ENCODE measurements at regions not wholly inside any gene's neighbourhood (a gene's known extent, or its start where the extent isn't known, plus 50 kb on each side); places are given as distances from the start of the nearest gene placed in this dataset.

- DNase-seq (ENCODE audit: low read depth in 4 of 4, low spot score in 1 of 4), result no peak
Measured at GRCh38 chr2:59047373-59047995, 806.4 kb upstream of the FANCL start.

- no peak for DNase-seq (ENCODE audit: low read depth in 4 of 4, low spot score in 1 of 4)
Measured at GRCh38 chr2:59046401-59047372, 805.6 kb upstream of the FANCL start.

- DNase-seq (ENCODE audit: low read depth in 4 of 4, low spot score in 1 of 4), result no peak
Measured at GRCh38 chr2:59044736-59045135, 803.6 kb upstream of the FANCL start.

- no peak for DNase-seq (ENCODE audit: low read depth in 4 of 4, low spot score in 1 of 4)
Measured at GRCh38 chr2:59041139-59041538, 800.0 kb upstream of the FANCL start.

GRCh38 chr2:59034837-59035236 lies 793.7 kb upstream of the FANCL start:
- DNase-seq (ENCODE audit: low read depth in 4 of 4, low spot score in 1 of 4), result no peak

- no peak for DNase-seq (ENCODE audit: low read depth in 4 of 4, low spot score in 1 of 4)
Measured at GRCh38 chr2:59034106-59034505, 793.0 kb upstream of the FANCL start.

- DNase-seq (ENCODE audit: low read depth in 4 of 4, low spot score in 1 of 4), result no peak
Measured at GRCh38 chr2:59033661-59034060, 792.5 kb upstream of the FANCL start.

- DNase-seq (ENCODE audit: low read depth in 4 of 4, low spot score in 1 of 4), result no peak
Measured at GRCh38 chr2:59032499-59032898, 791.4 kb upstream of the FANCL start.

- DNase-seq (ENCODE audit: low read depth in 4 of 4, low spot score in 1 of 4), result no peak
Measured at GRCh38 chr2:59029058-59029457, 787.9 kb upstream of the FANCL start.

GRCh38 chr2:59027320-59027719 lies 786.2 kb upstream of the FANCL start:
- no peak for DNase-seq (ENCODE audit: low read depth in 4 of 4, low spot score in 1 of 4)

GRCh38 chr2:59025157-59025757 lies 784.1 kb upstream of the FANCL start:
- DNase-seq (ENCODE audit: low read depth in 4 of 4, low spot score in 1 of 4), result no peak

GRCh38 chr2:59021786-59022185 lies 780.7 kb upstream of the FANCL start:
- DNase-seq (ENCODE audit: low read depth in 4 of 4, low spot score in 1 of 4), result no peak

- DNase-seq (ENCODE audit: low read depth in 4 of 4, low spot score in 1 of 4), result no peak
Measured at GRCh38 chr2:59019566-59020159, 778.5 kb upstream of the FANCL start.

- DNase-seq (ENCODE audit: low read depth in 4 of 4, low spot score in 1 of 4), result no peak
Measured at GRCh38 chr2:59018737-59019136, 777.6 kb upstream of the FANCL start.

GRCh38 chr2:59015027-59015426 lies 773.9 kb upstream of the FANCL start:
- no peak for DNase-seq (ENCODE audit: low read depth in 4 of 4, low spot score in 1 of 4)

- DNase-seq (ENCODE audit: low read depth in 4 of 4, low spot score in 1 of 4), result no peak
Measured at GRCh38 chr2:59012971-59013370, 771.8 kb upstream of the FANCL start.

GRCh38 chr2:59012234-59012633 lies 771.1 kb upstream of the FANCL start:
- no peak for DNase-seq (ENCODE audit: low read depth in 4 of 4, low spot score in 1 of 4)

GRCh38 chr2:59008950-59009349 lies 767.8 kb upstream of the FANCL start:
- DNase-seq (ENCODE audit: low read depth in 4 of 4, low spot score in 1 of 4), result no peak

- no peak for DNase-seq (ENCODE audit: low read depth in 4 of 4, low spot score in 1 of 4)
Measured at GRCh38 chr2:59005836-59006615, 764.9 kb upstream of the FANCL start.

- no peak for DNase-seq (ENCODE audit: low read depth in 4 of 4, low spot score in 1 of 4)
Measured at GRCh38 chr2:59004621-59005020, 763.5 kb upstream of the FANCL start.

- no peak for DNase-seq (ENCODE audit: low read depth in 4 of 4, low spot score in 1 of 4)
Measured at GRCh38 chr2:59000796-59001195, 759.7 kb upstream of the FANCL start.

Data from stimulated activated CD4-positive, alpha-beta T cell treated with anti-CD3 and anti-CD28 coated beads, Interleukin-1b, Interleukin-23, amount 100 ng/mL, for 24 hours (primary cell).